ENCODE measurements at regions not wholly inside any gene's neighbourhood (a gene's known extent, or its start where the extent isn't known, plus 50 kb on each side); places are given as distances from the start of the nearest gene placed in this dataset.

GRCh38 chr20:17150858-17151257, 76.0 kb upstream of the PCSK2 start:
- TF ChIP-seq EP300 (conservative IDR thresholded peaks at IDR 0.05; ENCODE audit: poor library complexity, severe bottlenecking) (no peak), SMC3 (conservative IDR thresholded peaks at IDR 0.05; ENCODE audit: poor library complexity) (no peak), CTCF (IDR thresholded peaks at IDR 0.05; ENCODE audit: poor library complexity, severe bottlenecking) (no peak), EZH2 (IDR thresholded peaks at IDR 0.05; ENCODE audit: borderline replicate concordance, insufficient read depth, low read length, poor library complexity, severe bottlenecking) (no peak), POLR2AphosphoS5 (IDR thresholded peaks at IDR 0.05) (no peak), MXI1 (conservative IDR thresholded peaks at IDR 0.05; ENCODE audit: poor library complexity, severe bottlenecking) (no peak), RAD21 (conservative IDR thresholded peaks at IDR 0.05) (no peak), REST (IDR thresholded peaks at IDR 0.05; ENCODE audit: borderline replicate concordance) (no peak), TAF1 (IDR thresholded peaks at IDR 0.05; ENCODE audit: low read depth) (no peak)
